Keratinocyte (primary cell): ENCODE measurements at regions not wholly inside any gene's neighbourhood (a gene's known extent, or its start where the extent isn't known, plus 50 kb on each side); places are given as distances from the start of the nearest gene placed in this dataset.

Experiments used
- EZH2 ChIP-seq: IDR thresholded peaks from one replicate; pipeline ENCODE4 v1.6.1; 2012; ENCODE audit warnings: inconsistent platforms, mild to moderate bottlenecking, low read length, moderate library complexity
- TF ChIP-seq, protein P1 (sequence below), 3 experiments: IDR thresholded peaks in 1 of 3; conservative IDR thresholded peaks in 1 of 3; optimal IDR thresholded peaks in 1 of 3; 2 replicates in 2 of 3; 3 replicates in 1 of 3; pipeline versions ENCODE3 to v1.5.1; 2011; ENCODE audit warnings: low read length in 3 of 3, mild to moderate bottlenecking in 3 of 3, moderate library complexity in 2 of 3, control low read depth in 1 of 3, inconsistent platforms in 1 of 3; ENCODE audit not compliant: insufficient read depth in 2 of 3; ENCODE audit errors: extremely low read depth in 1 of 3

DNA sequence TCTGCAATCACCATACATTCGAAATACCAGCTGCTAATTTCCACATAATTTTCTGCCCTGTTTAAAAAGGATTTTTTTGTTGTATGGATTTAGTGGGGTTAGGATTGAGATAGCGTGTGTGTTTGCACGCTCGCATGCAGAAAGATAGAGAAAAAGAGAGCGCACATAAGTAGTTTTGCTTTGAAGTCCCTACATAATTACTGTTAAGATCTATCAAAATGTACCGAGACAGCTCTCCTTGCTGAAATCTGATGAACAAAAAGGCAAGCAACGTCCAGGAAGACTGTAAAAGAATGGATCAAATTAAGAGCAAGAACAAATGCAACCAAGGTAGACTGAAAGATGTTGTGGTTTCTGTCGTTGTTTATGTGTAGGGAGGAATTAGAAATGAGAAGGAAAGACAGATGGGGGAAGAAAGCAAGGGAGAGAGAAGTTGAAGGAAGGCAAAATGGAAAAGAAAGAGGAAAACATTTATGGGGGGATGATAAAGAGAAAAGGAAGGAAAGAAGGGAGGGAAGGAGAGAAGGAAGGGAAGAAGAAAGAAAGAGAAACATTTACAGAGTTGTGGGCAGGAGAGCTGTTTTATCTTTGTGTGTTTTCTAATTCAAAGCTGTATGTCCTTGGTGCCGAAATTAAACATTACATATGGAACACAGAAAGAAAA lies 522.3 kb downstream of the MED13L start:
- TF ChIP-seq, protein P1, sequence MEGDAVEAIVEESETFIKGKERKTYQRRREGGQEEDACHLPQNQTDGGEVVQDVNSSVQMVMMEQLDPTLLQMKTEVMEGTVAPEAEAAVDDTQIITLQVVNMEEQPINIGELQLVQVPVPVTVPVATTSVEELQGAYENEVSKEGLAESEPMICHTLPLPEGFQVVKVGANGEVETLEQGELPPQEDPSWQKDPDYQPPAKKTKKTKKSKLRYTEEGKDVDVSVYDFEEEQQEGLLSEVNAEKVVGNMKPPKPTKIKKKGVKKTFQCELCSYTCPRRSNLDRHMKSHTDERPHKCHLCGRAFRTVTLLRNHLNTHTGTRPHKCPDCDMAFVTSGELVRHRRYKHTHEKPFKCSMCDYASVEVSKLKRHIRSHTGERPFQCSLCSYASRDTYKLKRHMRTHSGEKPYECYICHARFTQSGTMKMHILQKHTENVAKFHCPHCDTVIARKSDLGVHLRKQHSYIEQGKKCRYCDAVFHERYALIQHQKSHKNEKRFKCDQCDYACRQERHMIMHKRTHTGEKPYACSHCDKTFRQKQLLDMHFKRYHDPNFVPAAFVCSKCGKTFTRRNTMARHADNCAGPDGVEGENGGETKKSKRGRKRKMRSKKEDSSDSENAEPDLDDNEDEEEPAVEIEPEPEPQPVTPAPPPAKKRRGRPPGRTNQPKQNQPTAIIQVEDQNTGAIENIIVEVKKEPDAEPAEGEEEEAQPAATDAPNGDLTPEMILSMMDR (optimal IDR thresholded peaks at IDR 0.05 in 1 of 3, IDR thresholded peaks at IDR 0.05 in 1 of 3, conservative IDR thresholded peaks at IDR 0.05 in 1 of 3; ENCODE audit: extremely low read depth in 1 of 3, insufficient read depth in 2 of 3, low read length in 3 of 3) = no peak
- no peak for TF ChIP-seq EZH2
